ENCODE measurements at regions not wholly inside any gene's neighbourhood (a gene's known extent, or its start where the extent isn't known, plus 50 kb on each side); places are given as distances from the start of the nearest gene placed in this dataset.

DNA sequence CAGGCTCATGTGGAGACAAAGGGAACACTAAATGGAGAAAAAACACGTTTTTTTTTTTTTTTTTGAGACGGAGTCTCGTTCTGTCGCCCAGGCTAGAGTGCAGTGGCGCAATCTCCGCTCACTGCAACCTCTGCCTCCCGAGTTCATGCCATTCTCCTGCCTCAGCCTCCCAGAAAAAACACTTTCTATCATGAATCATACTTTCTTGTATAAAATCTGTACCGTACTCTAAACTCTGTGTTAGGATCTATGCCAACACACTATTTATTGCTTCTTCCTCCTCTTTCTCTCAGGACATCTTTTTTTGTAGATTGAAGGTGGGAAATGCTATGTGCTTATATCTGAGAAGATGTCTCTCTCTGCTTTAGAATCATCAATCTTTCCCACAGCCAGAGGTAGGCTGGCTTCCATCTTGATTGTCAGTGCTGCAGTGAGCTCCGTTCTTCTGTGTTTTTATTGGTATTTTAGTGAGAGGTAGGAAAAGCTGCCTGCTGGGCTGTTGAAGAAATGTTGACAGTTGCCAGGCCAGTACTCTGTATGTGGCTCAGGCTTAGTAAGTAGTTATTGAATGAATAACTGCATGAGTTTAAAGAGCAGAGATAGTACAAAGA is 101.1 kb downstream of the GPR85 start:
- no peak for TF ChIP-seq TAF1 (IDR thresholded peaks at IDR 0.05; ENCODE audit: borderline replicate concordance, insufficient read depth, low read length)
- TF ChIP-seq FOXP2 (optimal IDR thresholded peaks at IDR 0.05; ENCODE audit: borderline replicate concordance, extremely low read depth, extremely low read length, insufficient read depth) = no peak
- no peak for TF ChIP-seq POLR2AphosphoS5 (IDR thresholded peaks at IDR 0.05; ENCODE audit: low read depth, low read length)
- no peak for TF ChIP-seq REST (IDR thresholded peaks at IDR 0.05; ENCODE audit: insufficient read depth in 1 of 2, low read depth in 2 of 2, low read length in 2 of 2)
- TF ChIP-seq SIN3A (IDR thresholded peaks at IDR 0.05; ENCODE audit: borderline replicate concordance, insufficient read depth, low read length) = no peak

DNA sequence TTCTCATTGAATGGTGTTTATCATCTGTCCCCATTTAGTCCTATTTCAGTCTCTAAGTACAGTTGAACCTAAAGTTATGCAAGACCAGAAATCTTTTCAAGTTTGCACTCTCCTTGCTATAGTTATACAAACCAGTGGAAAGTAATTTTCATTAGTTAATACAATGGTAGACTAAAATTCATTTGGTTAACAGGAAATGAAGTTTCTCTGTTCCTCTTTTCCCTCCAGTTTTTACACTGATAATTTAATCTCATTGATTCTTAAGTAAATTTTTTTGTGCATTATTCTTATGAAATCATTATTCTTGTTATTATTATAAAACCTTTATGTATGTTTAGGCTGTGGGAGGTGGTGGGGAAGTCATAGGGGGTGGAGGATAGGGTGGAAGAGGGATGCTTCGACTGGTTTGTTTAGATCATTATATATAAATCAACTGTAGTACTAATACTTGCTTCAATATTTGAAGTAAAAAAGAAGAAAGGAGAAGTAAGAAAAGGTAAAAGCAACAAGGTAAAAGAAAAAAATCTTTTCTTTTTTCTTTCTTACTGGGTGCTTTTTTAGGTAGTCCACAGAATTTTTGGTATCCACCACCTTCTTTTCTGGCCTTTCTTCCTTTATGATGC is 104.1 kb downstream of the GPR85 start:
- no peak for TF ChIP-seq TAF1 (IDR thresholded peaks at IDR 0.05; ENCODE audit: borderline replicate concordance, insufficient read depth, low read length)
- no peak for TF ChIP-seq SIN3A (IDR thresholded peaks at IDR 0.05; ENCODE audit: borderline replicate concordance, insufficient read depth, low read length)
- no peak for TF ChIP-seq REST (IDR thresholded peaks at IDR 0.05; ENCODE audit: insufficient read depth in 1 of 2, low read depth in 2 of 2, low read length in 2 of 2)

DNA sequence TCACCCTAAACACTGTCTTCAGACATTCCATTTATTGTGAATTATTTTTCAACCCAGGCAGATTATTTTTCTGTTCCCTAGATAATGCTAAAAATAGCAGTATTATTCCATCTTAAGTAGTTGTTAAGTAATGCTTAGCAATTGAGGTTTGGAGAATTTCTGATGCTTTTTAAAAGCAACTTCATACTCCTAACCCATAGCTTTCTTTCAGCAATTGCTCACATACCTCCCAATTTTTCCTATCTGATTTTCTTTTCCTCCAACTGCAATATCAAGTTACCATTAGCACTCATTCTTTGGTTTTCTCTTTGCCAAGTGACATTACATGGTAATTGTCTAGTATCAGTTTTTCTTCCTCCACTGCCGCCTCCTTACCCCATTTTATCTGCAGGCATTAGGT is 104.7 kb downstream of the GPR85 start:
- TF ChIP-seq REST (IDR thresholded peaks at IDR 0.05; ENCODE audit: insufficient read depth in 1 of 2, low read depth in 2 of 2, low read length in 2 of 2) = no peak
- no peak for TF ChIP-seq FOXP2 (optimal IDR thresholded peaks at IDR 0.05; ENCODE audit: borderline replicate concordance, extremely low read depth, extremely low read length, insufficient read depth)
- TF ChIP-seq POLR2AphosphoS5 (IDR thresholded peaks at IDR 0.05; ENCODE audit: low read depth, low read length) = no peak
- no peak for TF ChIP-seq TAF1 (IDR thresholded peaks at IDR 0.05; ENCODE audit: borderline replicate concordance, insufficient read depth, low read length)
- TF ChIP-seq SIN3A (IDR thresholded peaks at IDR 0.05; ENCODE audit: borderline replicate concordance, insufficient read depth, low read length) = no peak

DNA sequence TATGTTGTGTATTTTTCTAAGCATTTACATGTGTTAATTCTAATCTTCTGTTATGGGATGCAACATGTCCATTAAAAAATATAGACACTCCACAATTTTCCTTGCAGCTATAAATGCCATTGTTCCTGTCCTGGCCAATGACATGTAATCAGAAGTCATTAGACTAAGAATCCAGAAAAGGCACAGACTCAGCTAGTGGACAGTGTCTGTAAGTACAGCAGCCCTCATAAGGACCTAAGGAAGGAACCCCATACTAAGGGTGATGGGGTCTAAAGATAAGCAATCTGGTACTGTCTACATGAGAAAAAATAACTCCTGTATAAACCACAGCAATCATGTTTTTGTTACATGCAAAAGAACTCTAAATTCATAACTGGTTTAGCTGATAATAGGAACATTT is 115.9 kb downstream of the GPR85 start:
- TF ChIP-seq TAF1 (IDR thresholded peaks at IDR 0.05; ENCODE audit: borderline replicate concordance, insufficient read depth, low read length) (no peak), POLR2AphosphoS5 (IDR thresholded peaks at IDR 0.05; ENCODE audit: low read depth, low read length) (no peak), SIN3A (IDR thresholded peaks at IDR 0.05; ENCODE audit: borderline replicate concordance, insufficient read depth, low read length) (no peak), FOXP2 (optimal IDR thresholded peaks at IDR 0.05; ENCODE audit: borderline replicate concordance, extremely low read depth, extremely low read length, insufficient read depth) (no peak), REST (IDR thresholded peaks at IDR 0.05; ENCODE audit: insufficient read depth in 1 of 2, low read depth in 2 of 2, low read length in 2 of 2) (no peak)
